Endothelial cell (in vitro differentiated cells): ENCODE measurements at regions not wholly inside any gene's neighbourhood (a gene's known extent, or its start where the extent isn't known, plus 50 kb on each side); places are given as distances from the start of the nearest gene placed in this dataset.

Source experiments
- DNase-seq: peaks from one replicate; pipeline ENCODE4 v3.0.0; 2021; ENCODE audit warnings: low spot score
- H3K27ac Mint-ChIP-seq: one replicate; pipeline ENCODE4 v1.8.0; 2021; ENCODE audit warnings: mixed read lengths, inconsistent platforms; ENCODE audit not compliant: unreplicated experiment
- H3K27me3 Mint-ChIP-seq: one replicate; pipeline ENCODE4 v1.8.0; 2021; ENCODE audit warnings: mild to moderate bottlenecking, moderate library complexity, mixed read lengths, inconsistent platforms; ENCODE audit not compliant: unreplicated experiment
- H3K36me3 Mint-ChIP-seq: one replicate; pipeline ENCODE4 v1.8.0; 2021; ENCODE audit warnings: mild to moderate bottlenecking, low read depth, mixed read lengths, inconsistent platforms; ENCODE audit not compliant: unreplicated experiment
- H3K4me1 Mint-ChIP-seq: one replicate; pipeline ENCODE4 v1.8.0; 2021; ENCODE audit warnings: mild to moderate bottlenecking, mixed read lengths, inconsistent platforms; ENCODE audit not compliant: unreplicated experiment
- H3K4me3 Mint-ChIP-seq: one replicate; pipeline ENCODE4 v1.8.0; 2021; ENCODE audit warnings: mild to moderate bottlenecking, mixed read lengths, inconsistent platforms; ENCODE audit not compliant: unreplicated experiment
- H3K9me3 Mint-ChIP-seq: one replicate; pipeline ENCODE4 v1.8.0; 2021; ENCODE audit warnings: mixed read lengths, inconsistent platforms; ENCODE audit not compliant: unreplicated experiment
- CTCF ChIP-seq: fragments of 200-600 bp; sonication (generic); IDR thresholded peaks from one replicate; pipeline ENCODE4 v1.5.0; 2021; ENCODE audit warnings: antibody characterized with exemption; ENCODE audit not compliant: unreplicated experiment

- peaks cover 1% of the 10 kb centered on the region for H3K27me3 Mint-ChIP-seq
- H3K9me3 Mint-ChIP-seq = no peaks in the 10 kb centered on the region
- H3K36me3 Mint-ChIP-seq = no peaks in the 10 kb centered on the region
- no peak for TF ChIP-seq CTCF
- no peak for DNase-seq
- no peak overlapping the region for H3K27ac Mint-ChIP-seq
- no peaks in the 10 kb centered on the region for H3K4me1 Mint-ChIP-seq
- no peak overlapping the region for H3K4me3 Mint-ChIP-seq
Measured at GRCh38 chr2:195049372-195050031, 607.5 kb upstream of the SLC39A10 start.

- H3K4me1 Mint-ChIP-seq = no peaks in the 10 kb centered on the region
- no peak overlapping the region for H3K27ac Mint-ChIP-seq
- no peaks in the 10 kb centered on the region for H3K36me3 Mint-ChIP-seq
- no peak for DNase-seq
- no peaks in the 10 kb centered on the region for H3K27me3 Mint-ChIP-seq
- TF ChIP-seq CTCF = no peak
- H3K9me3 Mint-ChIP-seq = no peaks in the 10 kb centered on the region
- H3K4me3 Mint-ChIP-seq = no peak overlapping the region
Measured at GRCh38 chr2:195047955-195048354, 609.1 kb upstream of the SLC39A10 start.

GRCh38 chr2:195044801-195045200 lies 612.2 kb upstream of the SLC39A10 start:
- no peaks in the 10 kb centered on the region for H3K27me3 Mint-ChIP-seq
- TF ChIP-seq CTCF = no peak
- H3K4me3 Mint-ChIP-seq = no peak overlapping the region
- H3K4me1 Mint-ChIP-seq = no peaks in the 10 kb centered on the region
- H3K9me3 Mint-ChIP-seq = no peaks in the 10 kb centered on the region
- H3K36me3 Mint-ChIP-seq = no peaks in the 10 kb centered on the region
- H3K27ac Mint-ChIP-seq = no peak overlapping the region
- no peak for DNase-seq

- H3K9me3 Mint-ChIP-seq = no peaks in the 10 kb centered on the region
- H3K27ac Mint-ChIP-seq = no peak overlapping the region
- H3K4me1 Mint-ChIP-seq = no peaks in the 10 kb centered on the region
- no peak overlapping the region for H3K4me3 Mint-ChIP-seq
- no peak for DNase-seq
- no peaks in the 10 kb centered on the region for H3K27me3 Mint-ChIP-seq
- TF ChIP-seq CTCF = no peak
- H3K36me3 Mint-ChIP-seq = no peaks in the 10 kb centered on the region
Measured at GRCh38 chr2:195038153-195038552, 618.9 kb upstream of the SLC39A10 start.

- H3K36me3 Mint-ChIP-seq = no peaks in the 10 kb centered on the region
- TF ChIP-seq CTCF = no peak
- H3K4me3 Mint-ChIP-seq = no peak overlapping the region
- no peaks in the 10 kb centered on the region for H3K9me3 Mint-ChIP-seq
- H3K4me1 Mint-ChIP-seq = no peaks in the 10 kb centered on the region
- DNase-seq = no peak
- no peaks in the 10 kb centered on the region for H3K27me3 Mint-ChIP-seq
- no peak overlapping the region for H3K27ac Mint-ChIP-seq
Measured at GRCh38 chr2:195037045-195037444, 620.0 kb upstream of the SLC39A10 start.
